ENCODE measurements at regions not wholly inside any gene's neighbourhood (a gene's known extent, or its start where the extent isn't known, plus 50 kb on each side); places are given as distances from the start of the nearest gene placed in this dataset.
"Not testable (repeated sequence)": the region's sequence is repeated elsewhere in the genome, so short reads cannot be mapped to it uniquely, and the experiment has no call there.

GRCh38 chr3:106850437-106850836, 526.8 kb upstream of the CCDC54 start:
- no peak for FAIRE-seq
- no peak for DNase-seq (ENCODE audit: low spot score in 2 of 2)

GRCh38 chr3:106858321-106858720, 518.9 kb upstream of the CCDC54 start:
- FAIRE-seq; DNase-seq (ENCODE audit: low spot score in 2 of 2): not testable (repeated sequence)

- FAIRE-seq = no peak
- no peak for DNase-seq (ENCODE audit: low spot score in 2 of 2)
These were observed 517.1 kb upstream of the CCDC54 start for GRCh38 chr3:106860182-106860581.

GRCh38 chr3:106862067-106862466, 515.2 kb upstream of the CCDC54 start:
- no peak for DNase-seq (ENCODE audit: low spot score in 2 of 2)
- FAIRE-seq = no peak

GRCh38 chr3:106877627-106878026, 499.6 kb upstream of the CCDC54 start:
- FAIRE-seq (no peak), DNase-seq (ENCODE audit: low spot score in 2 of 2) (no peak)

- FAIRE-seq (no peak), DNase-seq (ENCODE audit: low spot score in 2 of 2) (no peak)
These were observed 497.0 kb upstream of the CCDC54 start for GRCh38 chr3:106880206-106880605.

- DNase-seq (ENCODE audit: low spot score in 2 of 2) (no peak), FAIRE-seq (no peak)
These were observed 496.1 kb upstream of the CCDC54 start for GRCh38 chr3:106881186-106881585.

GRCh38 chr3:106882297-106882696, 494.9 kb upstream of the CCDC54 start:
- no peak for FAIRE-seq
- no peak for DNase-seq (ENCODE audit: low spot score in 2 of 2)

- no peak for FAIRE-seq
These were observed 471.2 kb upstream of the CCDC54 start for GRCh38 chr3:106906074-106906473.

GRCh38 chr3:106908181-106908938, 468.9 kb upstream of the CCDC54 start:
- no peak for DNase-seq (ENCODE audit: low spot score in 2 of 2)
- FAIRE-seq = no peak

More at GRCh38 chr3:106906074-106906473, 471.2 kb upstream of the CCDC54 start:
- DNase-seq (ENCODE audit: low spot score in 2 of 2) = no peak

- FAIRE-seq = no peak
- DNase-seq (ENCODE audit: low spot score in 2 of 2) = no peak
These were observed 464.0 kb upstream of the CCDC54 start for GRCh38 chr3:106913111-106913698.

GRCh38 chr3:106913966-106914365, 463.3 kb upstream of the CCDC54 start:
- no peak for DNase-seq (ENCODE audit: low spot score in 2 of 2)
- FAIRE-seq = no peak

- FAIRE-seq (peak; percentile 85), DNase-seq (ENCODE audit: low spot score in 2 of 2) (no peak)
These were observed 456.6 kb upstream of the CCDC54 start for GRCh38 chr3:106920609-106921008.

GRCh38 chr3:106929081-106929480, 448.2 kb upstream of the CCDC54 start:
- no peak for FAIRE-seq
- DNase-seq (ENCODE audit: low spot score in 2 of 2) = no peak

GRCh38 chr3:106930086-106930485, 447.2 kb upstream of the CCDC54 start:
- DNase-seq (ENCODE audit: low spot score in 2 of 2) (no peak), FAIRE-seq (no peak)

GRCh38 chr3:106931904-106932303, 445.3 kb upstream of the CCDC54 start:
- FAIRE-seq (no peak), DNase-seq (ENCODE audit: low spot score in 2 of 2) (no peak)

- DNase-seq (ENCODE audit: low spot score in 2 of 2) (no peak), FAIRE-seq (no peak)
These were observed 440.9 kb upstream of the CCDC54 start for GRCh38 chr3:106936337-106936736.

- FAIRE-seq = no peak
These were observed 435.2 kb upstream of the CCDC54 start for GRCh38 chr3:106942051-106942450.

GRCh38 chr3:106943071-106943470, 434.2 kb upstream of the CCDC54 start:
- FAIRE-seq (no peak), DNase-seq (ENCODE audit: low spot score in 2 of 2) (no peak)

More at GRCh38 chr3:106942051-106942450, 435.2 kb upstream of the CCDC54 start:
- DNase-seq (ENCODE audit: low spot score in 2 of 2) = no peak

GRCh38 chr3:106945435-106945834, 431.8 kb upstream of the CCDC54 start:
- FAIRE-seq = no peak
- no peak for DNase-seq (ENCODE audit: low spot score in 2 of 2)

- DNase-seq (ENCODE audit: low spot score in 2 of 2) = no peak
- no peak for FAIRE-seq
These were observed 430.4 kb upstream of the CCDC54 start for GRCh38 chr3:106946866-106947265.

- DNase-seq (ENCODE audit: low spot score in 2 of 2) = no peak
- no peak for FAIRE-seq
These were observed 420.2 kb upstream of the CCDC54 start for GRCh38 chr3:106957029-106957428.

All from frontal cortex (tissue), 3 donors.